Endothelial cell (in vitro differentiated cells): ENCODE measurements at regions not wholly inside any gene's neighbourhood (a gene's known extent, or its start where the extent isn't known, plus 50 kb on each side); places are given as distances from the start of the nearest gene placed in this dataset.

Experiments
- DNase-seq: peaks from one replicate; pipeline ENCODE4 v3.0.0; 2021; ENCODE audit warnings: low spot score
- H3K27ac Mint-ChIP-seq: one replicate; pipeline ENCODE4 v1.8.0; 2021; ENCODE audit warnings: mixed read lengths, inconsistent platforms; ENCODE audit not compliant: unreplicated experiment
- H3K27me3 Mint-ChIP-seq: one replicate; pipeline ENCODE4 v1.8.0; 2021; ENCODE audit warnings: mild to moderate bottlenecking, moderate library complexity, mixed read lengths, inconsistent platforms; ENCODE audit not compliant: unreplicated experiment
- H3K36me3 Mint-ChIP-seq: one replicate; pipeline ENCODE4 v1.8.0; 2021; ENCODE audit warnings: mild to moderate bottlenecking, low read depth, mixed read lengths, inconsistent platforms; ENCODE audit not compliant: unreplicated experiment
- H3K4me1 Mint-ChIP-seq: one replicate; pipeline ENCODE4 v1.8.0; 2021; ENCODE audit warnings: mild to moderate bottlenecking, mixed read lengths, inconsistent platforms; ENCODE audit not compliant: unreplicated experiment
- H3K4me3 Mint-ChIP-seq: one replicate; pipeline ENCODE4 v1.8.0; 2021; ENCODE audit warnings: mild to moderate bottlenecking, mixed read lengths, inconsistent platforms; ENCODE audit not compliant: unreplicated experiment
- H3K9me3 Mint-ChIP-seq: one replicate; pipeline ENCODE4 v1.8.0; 2021; ENCODE audit warnings: mixed read lengths, inconsistent platforms; ENCODE audit not compliant: unreplicated experiment
- CTCF ChIP-seq: fragments of 200-600 bp; sonication (generic); IDR thresholded peaks from one replicate; pipeline ENCODE4 v1.5.0; 2021; ENCODE audit warnings: antibody characterized with exemption; ENCODE audit not compliant: unreplicated experiment

GRCh38 chr2:12046641-12047040, 300.2 kb downstream of the LPIN1 start:
- H3K36me3 Mint-ChIP-seq, result no peaks in the 10 kb centered on the region
- DNase-seq, result no peak
- H3K9me3 Mint-ChIP-seq, result no peaks in the 10 kb centered on the region
- no peak overlapping the region for H3K27ac Mint-ChIP-seq
- H3K4me1 Mint-ChIP-seq, result no peaks in the 10 kb centered on the region
- no peaks in the 10 kb centered on the region for H3K27me3 Mint-ChIP-seq
- no peak for TF ChIP-seq CTCF
- no peak overlapping the region for H3K4me3 Mint-ChIP-seq

- no peak overlapping the region for H3K27ac Mint-ChIP-seq
- H3K4me1 Mint-ChIP-seq, result no peaks in the 10 kb centered on the region
- H3K4me3 Mint-ChIP-seq, result no peak overlapping the region
- no peaks in the 10 kb centered on the region for H3K27me3 Mint-ChIP-seq
- no peak for DNase-seq
- no peaks in the 10 kb centered on the region for H3K9me3 Mint-ChIP-seq
- no peaks in the 10 kb centered on the region for H3K36me3 Mint-ChIP-seq
- no peak for TF ChIP-seq CTCF
Measured at GRCh38 chr2:12047761-12048160, 301.3 kb downstream of the LPIN1 start.

- H3K36me3 Mint-ChIP-seq, result no peaks in the 10 kb centered on the region
- H3K27ac Mint-ChIP-seq, result no peak overlapping the region
- H3K4me1 Mint-ChIP-seq, result no peaks in the 10 kb centered on the region
- no peak for TF ChIP-seq CTCF
- no peaks in the 10 kb centered on the region for H3K27me3 Mint-ChIP-seq
- DNase-seq, result peak; percentile 30
- no peaks in the 10 kb centered on the region for H3K9me3 Mint-ChIP-seq
- no peak overlapping the region for H3K4me3 Mint-ChIP-seq
Measured at GRCh38 chr2:12048550-12048949, 302.1 kb downstream of the LPIN1 start.

GRCh38 chr2:12050396-12050795, 304.0 kb downstream of the LPIN1 start:
- H3K27me3 Mint-ChIP-seq, result no peaks in the 10 kb centered on the region
- H3K4me3 Mint-ChIP-seq, result no peak overlapping the region
- no peak for DNase-seq
- TF ChIP-seq CTCF, result no peak
- no peaks in the 10 kb centered on the region for H3K36me3 Mint-ChIP-seq
- H3K4me1 Mint-ChIP-seq, result no peaks in the 10 kb centered on the region
- no peak overlapping the region for H3K27ac Mint-ChIP-seq
- no peaks in the 10 kb centered on the region for H3K9me3 Mint-ChIP-seq

- Mint-ChIP-seq H3K9me3 (no peaks in the 10 kb centered on the region), H3K27ac (no peak overlapping the region), H3K4me3 (no peak overlapping the region), H3K27me3 (no peaks in the 10 kb centered on the region), H3K36me3 (no peaks in the 10 kb centered on the region), H3K4me1 (no peaks in the 10 kb centered on the region)
- no peak for TF ChIP-seq CTCF
- DNase-seq, result no peak
Measured at GRCh38 chr2:12051831-12052230, 305.4 kb downstream of the LPIN1 start.
